ENCODE measurements at regions not wholly inside any gene's neighbourhood (a gene's known extent, or its start where the extent isn't known, plus 50 kb on each side); places are given as distances from the start of the nearest gene placed in this dataset.

GRCh38 chr10:52419281-52419680 is 105.2 kb downstream of the DKK1 start:
- TF ChIP-seq CTCF (IDR thresholded peaks at IDR 0.05; ENCODE audit: low read depth, low read length, missing input control), result no peak
- no peak for TF ChIP-seq MAX (IDR thresholded peaks at IDR 0.05)
- TF ChIP-seq ATF3 (IDR thresholded peaks at IDR 0.05), result no peak
- TF ChIP-seq JUND (IDR thresholded peaks at IDR 0.05), result no peak
- TF ChIP-seq ZBTB33 (IDR thresholded peaks at IDR 0.05), result no peak
- TF ChIP-seq SP1 (IDR thresholded peaks at IDR 0.05), result no peak
- no peak for TF ChIP-seq REST (IDR thresholded peaks at IDR 0.05)
- no peak for TF ChIP-seq RAD21 (IDR thresholded peaks at IDR 0.05)
